SH-SY5Y (cell line): ENCODE measurements at regions not wholly inside any gene's neighbourhood (a gene's known extent, or its start where the extent isn't known, plus 50 kb on each side); places are given as distances from the start of the nearest gene placed in this dataset.

Experiments used
- GATA2 ChIP-seq: IDR thresholded peaks from 2 replicates; pipeline ENCODE4 v1.6.1; 2011; ENCODE audit warnings: mild to moderate bottlenecking, low read depth, low read length
- GATA3 ChIP-seq: IDR thresholded peaks from 2 replicates; pipeline ENCODE4 v1.6.1; 2011; ENCODE audit warnings: low read depth, mild to moderate bottlenecking, low read length, moderate library complexity

GRCh38 chr5:68389618-68390017, 174.1 kb downstream of the PIK3R1 start:
- TF ChIP-seq GATA2 = no peak
- TF ChIP-seq GATA3 = no peak
